ENCODE measurements at regions not wholly inside any gene's neighbourhood (a gene's known extent, or its start where the extent isn't known, plus 50 kb on each side); places are given as distances from the start of the nearest gene placed in this dataset.

DNA sequence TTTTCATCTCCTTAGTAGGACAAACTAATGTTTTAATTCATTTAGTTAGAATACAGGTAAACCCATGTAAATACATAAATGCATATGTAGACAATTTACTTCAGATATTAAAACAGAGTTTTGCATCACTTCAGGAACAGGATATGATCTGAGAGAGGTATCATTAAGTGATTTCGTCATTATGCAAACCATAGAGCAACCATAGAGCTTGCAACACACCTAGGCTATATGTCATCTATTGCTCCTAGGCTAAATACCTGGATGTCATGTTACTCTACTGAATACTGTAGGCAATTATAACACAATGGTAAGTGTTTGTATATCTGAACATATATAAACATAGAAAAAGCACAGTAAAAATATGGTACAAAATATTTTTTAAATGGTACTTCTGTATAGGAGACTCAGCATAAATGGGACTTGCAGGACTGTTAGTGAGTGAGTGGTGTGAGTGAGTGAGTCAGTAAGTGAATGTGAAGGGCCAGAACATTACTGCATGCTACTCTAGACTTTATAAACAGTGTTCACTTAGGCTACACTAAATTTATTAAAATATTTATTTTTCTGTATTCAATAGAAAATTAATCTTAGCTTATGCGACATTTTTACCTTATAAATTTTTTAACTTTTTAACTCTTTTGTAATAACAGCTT lies 1377.5 kb upstream of the CDH9 start:
- Histone ChIP-seq H3K9me3 (ENCODE audit: control insufficient read depth in 1 of 2, low read length in 2 of 2) (no peaks in the 10 kb centered on the region), H3K4me1 (ENCODE audit: control insufficient read depth in 1 of 2, insufficient read depth in 2 of 2, low read length in 2 of 2) (no peaks in the 10 kb centered on the region), H3K27ac (ENCODE audit: low read length) (no peak overlapping the region), H3K4me3 (ENCODE audit: low read depth in 1 of 2, low read length in 2 of 2) (no peak overlapping the region), H3K36me3 (ENCODE audit: control insufficient read depth in 1 of 2, insufficient read depth in 2 of 2, low read length in 2 of 2) (no peaks in the 10 kb centered on the region), H3K27me3 (ENCODE audit: low read depth, low read length) (no peaks in the 10 kb centered on the region)

DNA sequence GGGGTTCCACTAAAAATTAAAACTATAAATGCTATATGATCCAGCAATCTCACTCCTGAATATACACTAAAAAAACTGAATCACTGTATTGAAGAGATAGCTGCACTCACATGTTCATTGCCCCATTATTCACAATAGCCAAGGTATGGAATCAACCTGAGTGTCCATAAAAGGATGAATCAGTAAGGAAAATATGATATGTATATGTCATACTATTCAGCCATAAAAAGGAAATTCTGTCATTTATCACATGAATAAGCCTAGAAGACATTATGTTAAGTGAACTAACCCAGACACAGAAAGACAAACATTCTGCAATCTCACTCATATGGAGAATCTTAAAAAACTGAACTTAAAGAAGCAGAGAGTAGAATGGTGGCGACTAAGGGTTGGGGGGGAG lies 1376.2 kb upstream of the CDH9 start:
- Histone ChIP-seq H3K36me3 (ENCODE audit: control insufficient read depth in 1 of 2, insufficient read depth in 2 of 2, low read length in 2 of 2) (no peaks in the 10 kb centered on the region), H3K9me3 (ENCODE audit: control insufficient read depth in 1 of 2, low read length in 2 of 2) (no peaks in the 10 kb centered on the region), H3K27me3 (ENCODE audit: low read depth, low read length) (no peaks in the 10 kb centered on the region), H3K27ac (ENCODE audit: low read length) (no peak overlapping the region), H3K4me1 (ENCODE audit: control insufficient read depth in 1 of 2, insufficient read depth in 2 of 2, low read length in 2 of 2) (no peaks in the 10 kb centered on the region), H3K4me3 (ENCODE audit: low read depth in 1 of 2, low read length in 2 of 2) (no peak overlapping the region)

DNA sequence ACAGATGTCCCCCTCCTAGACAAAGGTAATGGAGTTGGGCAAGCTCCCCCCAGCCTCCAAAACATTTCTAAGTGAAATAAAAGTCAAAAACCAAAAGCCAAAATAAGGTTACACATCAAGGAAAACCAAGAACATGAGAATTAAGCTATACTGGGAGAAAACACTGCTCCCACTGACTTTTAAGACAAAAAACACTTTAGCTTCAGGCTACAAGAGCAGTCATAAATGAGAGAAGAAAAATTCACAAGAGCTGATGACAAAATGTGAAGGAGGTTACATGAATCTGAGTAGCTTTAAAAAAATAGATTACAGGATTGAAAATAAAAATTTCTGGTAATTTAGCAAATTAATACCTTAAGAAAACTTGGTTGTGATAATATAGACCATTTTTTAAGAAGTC lies 1370.3 kb upstream of the CDH9 start:
- Histone ChIP-seq H3K27me3 (ENCODE audit: low read depth, low read length) (no peaks in the 10 kb centered on the region), H3K27ac (ENCODE audit: low read length) (no peak overlapping the region), H3K4me3 (ENCODE audit: low read depth in 1 of 2, low read length in 2 of 2) (no peak overlapping the region), H3K9me3 (ENCODE audit: control insufficient read depth in 1 of 2, low read length in 2 of 2) (peaks cover 0 to 4% of the 10 kb centered on the region in 2 donors), H3K36me3 (ENCODE audit: control insufficient read depth in 1 of 2, insufficient read depth in 2 of 2, low read length in 2 of 2) (no peaks in the 10 kb centered on the region), H3K4me1 (ENCODE audit: control insufficient read depth in 1 of 2, insufficient read depth in 2 of 2, low read length in 2 of 2) (no peaks in the 10 kb centered on the region)

DNA sequence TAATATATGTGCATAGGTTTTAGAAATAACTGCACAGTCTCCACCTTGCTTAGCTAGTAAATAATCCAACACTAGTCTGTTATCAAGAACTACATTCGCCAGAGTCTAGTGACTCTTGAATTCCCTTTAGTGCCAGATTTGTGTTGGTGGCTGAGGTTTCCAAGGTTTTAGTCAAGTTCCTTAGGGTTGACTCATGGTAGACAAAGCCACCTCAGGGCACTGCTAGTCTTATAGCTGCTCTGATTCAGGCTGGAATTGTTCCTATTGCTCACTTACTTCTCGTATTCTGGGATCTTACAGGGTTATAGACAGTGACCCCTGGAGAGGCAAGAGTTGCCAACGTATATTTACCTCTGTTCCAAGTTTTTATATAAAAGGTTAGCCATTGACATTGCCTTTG lies 1369.8 kb upstream of the CDH9 start:
- Histone ChIP-seq H3K27ac (ENCODE audit: low read length) (no peak overlapping the region), H3K4me3 (ENCODE audit: low read depth in 1 of 2, low read length in 2 of 2) (no peak overlapping the region), H3K27me3 (ENCODE audit: low read depth, low read length) (no peaks in the 10 kb centered on the region), H3K9me3 (ENCODE audit: control insufficient read depth in 1 of 2, low read length in 2 of 2) (peaks cover 0 to 4% of the 10 kb centered on the region in 2 donors), H3K4me1 (ENCODE audit: control insufficient read depth in 1 of 2, insufficient read depth in 2 of 2, low read length in 2 of 2) (no peaks in the 10 kb centered on the region), H3K36me3 (ENCODE audit: control insufficient read depth in 1 of 2, insufficient read depth in 2 of 2, low read length in 2 of 2) (no peaks in the 10 kb centered on the region)

DNA sequence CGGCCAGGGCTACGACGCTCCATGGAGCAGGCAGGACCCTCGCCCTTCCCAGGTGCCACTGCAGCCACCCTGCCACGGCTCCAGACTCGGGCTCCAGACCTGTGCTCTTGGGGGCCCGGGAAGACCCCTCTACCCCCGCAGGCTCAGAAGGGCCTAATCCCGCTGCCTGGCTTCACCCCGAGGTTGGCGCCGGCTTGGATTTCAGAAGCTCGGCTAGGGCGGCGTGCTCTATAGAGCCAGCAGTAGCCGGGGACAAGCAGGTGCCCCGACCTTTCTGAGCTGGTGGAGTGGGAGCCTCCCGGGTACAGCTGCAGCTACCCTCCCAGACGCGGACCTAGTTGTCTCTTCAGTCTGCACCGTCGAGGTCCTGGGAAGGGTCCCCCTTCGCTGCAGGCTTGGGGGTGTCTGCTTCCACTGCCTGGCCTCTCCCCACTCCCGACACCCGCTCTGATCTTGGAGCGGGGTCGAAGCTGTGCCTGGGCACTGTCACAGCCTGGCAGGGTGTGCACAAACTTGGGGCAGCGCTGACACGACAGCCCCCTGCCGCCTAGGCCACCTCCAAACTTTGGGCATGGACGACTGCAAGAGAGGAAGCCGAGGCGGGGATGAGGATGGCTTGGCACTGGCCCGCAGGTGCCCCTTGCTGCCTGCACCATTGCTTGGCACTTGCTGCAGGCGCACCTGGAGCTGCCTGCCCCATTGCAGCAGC lies 1366.1 kb upstream of the CDH9 start:
- no peaks in the 10 kb centered on the region for H3K4me1 ChIP-seq (ENCODE audit: control insufficient read depth in 1 of 2, insufficient read depth in 2 of 2, low read length in 2 of 2)
- no peaks in the 10 kb centered on the region for H3K27me3 ChIP-seq (ENCODE audit: low read depth, low read length)
- H3K36me3 ChIP-seq (ENCODE audit: control insufficient read depth in 1 of 2, insufficient read depth in 2 of 2, low read length in 2 of 2): no peaks in the 10 kb centered on the region
- no peak overlapping the region for H3K4me3 ChIP-seq (ENCODE audit: low read depth in 1 of 2, low read length in 2 of 2)
- H3K9me3 ChIP-seq (ENCODE audit: control insufficient read depth in 1 of 2, low read length in 2 of 2): peaks cover 0 to 4% of the 10 kb centered on the region in 2 donors
- no peak overlapping the region for H3K27ac ChIP-seq (ENCODE audit: low read length)

DNA sequence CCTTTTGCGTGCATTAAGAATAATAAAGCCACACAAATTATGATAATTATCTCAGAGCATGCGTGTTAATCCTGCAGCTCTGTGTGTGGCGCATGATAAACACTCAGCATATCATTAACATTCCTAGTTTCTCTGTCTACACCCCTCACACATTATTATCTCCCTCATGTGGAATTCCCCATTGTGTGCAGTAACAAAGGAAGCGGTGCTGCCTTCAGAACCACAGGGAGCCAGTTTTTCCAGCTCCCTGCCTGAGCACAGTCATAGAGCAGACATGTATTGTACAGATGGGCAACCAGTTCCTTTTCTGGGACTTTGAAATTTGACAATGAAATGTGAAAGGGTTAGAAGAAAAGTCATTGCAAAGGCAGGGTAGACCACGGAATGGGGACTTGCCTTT lies 1365.5 kb upstream of the CDH9 start:
- Histone ChIP-seq H3K9me3 (ENCODE audit: control insufficient read depth in 1 of 2, low read length in 2 of 2) (peaks cover 0 to 4% of the 10 kb centered on the region in 2 donors), H3K36me3 (ENCODE audit: control insufficient read depth in 1 of 2, insufficient read depth in 2 of 2, low read length in 2 of 2) (no peaks in the 10 kb centered on the region), H3K27ac (ENCODE audit: low read length) (no peak overlapping the region), H3K27me3 (ENCODE audit: low read depth, low read length) (no peaks in the 10 kb centered on the region), H3K4me1 (ENCODE audit: control insufficient read depth in 1 of 2, insufficient read depth in 2 of 2, low read length in 2 of 2) (no peaks in the 10 kb centered on the region), H3K4me3 (ENCODE audit: low read depth in 1 of 2, low read length in 2 of 2) (no peak overlapping the region)

DNA sequence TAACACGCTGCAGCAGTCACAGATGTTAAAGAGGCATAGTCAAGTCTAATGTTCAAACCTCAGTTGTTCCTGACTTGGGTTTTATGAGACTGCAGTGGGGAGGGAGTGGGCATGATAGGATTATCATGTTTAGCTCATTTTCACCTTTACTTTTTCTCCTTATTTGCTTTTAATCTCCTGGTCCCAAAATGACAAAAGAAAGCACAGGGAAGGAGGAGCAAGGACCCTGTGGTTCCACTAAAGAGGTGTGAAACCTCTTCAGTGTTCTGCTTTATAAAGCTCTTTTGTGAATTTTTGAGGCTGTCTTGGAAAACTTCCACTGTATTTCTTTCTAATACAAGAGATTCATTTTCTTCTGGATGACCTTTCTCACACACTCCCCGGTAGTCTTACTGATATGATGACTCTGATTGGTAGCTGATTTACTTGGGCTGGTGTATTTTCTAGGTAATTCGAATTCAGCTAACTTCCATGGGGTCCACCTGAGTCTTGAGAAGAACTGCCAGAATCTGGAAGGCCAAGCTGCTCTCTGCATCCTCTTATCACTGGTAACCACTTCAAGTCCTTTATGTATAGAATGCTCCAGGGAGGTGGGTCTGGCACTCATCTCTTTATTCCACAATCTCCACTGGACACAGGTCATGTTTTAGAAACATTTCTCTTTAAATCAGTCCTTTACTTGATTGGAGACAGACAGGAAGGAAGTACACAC lies 1364.4 kb upstream of the CDH9 start:
- Histone ChIP-seq H3K27me3 (ENCODE audit: low read depth, low read length) (no peaks in the 10 kb centered on the region), H3K9me3 (ENCODE audit: control insufficient read depth in 1 of 2, low read length in 2 of 2) (peaks cover 0 to 4% of the 10 kb centered on the region in 2 donors), H3K27ac (ENCODE audit: low read length) (no peak overlapping the region), H3K36me3 (ENCODE audit: control insufficient read depth in 1 of 2, insufficient read depth in 2 of 2, low read length in 2 of 2) (no peaks in the 10 kb centered on the region), H3K4me1 (ENCODE audit: control insufficient read depth in 1 of 2, insufficient read depth in 2 of 2, low read length in 2 of 2) (no peaks in the 10 kb centered on the region), H3K4me3 (ENCODE audit: low read depth in 1 of 2, low read length in 2 of 2) (no peak overlapping the region)

DNA sequence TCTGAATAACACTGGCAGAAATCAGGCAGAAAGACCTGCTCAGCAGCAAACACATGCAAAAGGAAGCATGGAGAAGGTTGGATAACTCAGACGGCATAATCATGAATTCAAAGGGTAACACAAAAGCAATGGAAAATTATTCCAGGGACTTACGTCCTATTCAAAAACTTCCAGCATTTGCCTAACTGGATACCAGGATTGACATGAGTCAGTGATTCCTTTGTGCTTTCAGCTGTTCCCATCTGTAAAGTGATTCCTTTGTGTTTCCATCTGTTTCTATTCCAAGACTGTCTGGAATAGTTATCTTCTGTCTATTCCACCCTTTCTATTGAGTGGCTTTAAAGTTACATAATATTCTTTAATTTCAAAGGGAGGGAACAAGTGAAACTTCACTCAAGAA lies 1361.7 kb upstream of the CDH9 start:
- Histone ChIP-seq H3K9me3 (ENCODE audit: control insufficient read depth in 1 of 2, low read length in 2 of 2) (peaks cover 0 to 4% of the 10 kb centered on the region in 2 donors), H3K4me3 (ENCODE audit: low read depth in 1 of 2, low read length in 2 of 2) (no peak overlapping the region), H3K27me3 (ENCODE audit: low read depth, low read length) (no peaks in the 10 kb centered on the region), H3K36me3 (ENCODE audit: control insufficient read depth in 1 of 2, insufficient read depth in 2 of 2, low read length in 2 of 2) (no peaks in the 10 kb centered on the region), H3K4me1 (ENCODE audit: control insufficient read depth in 1 of 2, insufficient read depth in 2 of 2, low read length in 2 of 2) (no peaks in the 10 kb centered on the region), H3K27ac (ENCODE audit: low read length) (no peak overlapping the region)

DNA sequence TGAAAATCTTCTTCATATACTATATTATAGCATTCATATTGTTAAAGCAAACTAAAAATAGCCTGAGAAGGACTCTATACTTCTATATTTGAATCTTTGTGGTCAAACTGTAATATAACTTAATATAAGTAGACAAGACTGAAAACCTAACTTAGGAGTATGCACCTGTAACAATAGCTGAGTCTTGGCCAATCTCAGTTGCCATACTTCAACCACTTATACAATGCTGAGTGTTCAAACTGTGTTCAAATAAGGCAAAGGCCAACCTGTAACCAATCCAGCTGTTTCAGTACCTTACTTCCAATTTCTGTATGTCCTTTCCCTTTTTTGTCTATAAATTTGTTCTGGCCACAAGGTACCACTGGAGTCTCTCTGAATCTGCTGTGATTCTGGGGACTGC lies 1360.8 kb upstream of the CDH9 start:
- Histone ChIP-seq H3K27ac (ENCODE audit: low read length) (no peak overlapping the region), H3K9me3 (ENCODE audit: control insufficient read depth in 1 of 2, low read length in 2 of 2) (no peaks in the 10 kb centered on the region), H3K4me1 (ENCODE audit: control insufficient read depth in 1 of 2, insufficient read depth in 2 of 2, low read length in 2 of 2) (no peaks in the 10 kb centered on the region), H3K27me3 (ENCODE audit: low read depth, low read length) (no peaks in the 10 kb centered on the region), H3K4me3 (ENCODE audit: low read depth in 1 of 2, low read length in 2 of 2) (no peak overlapping the region), H3K36me3 (ENCODE audit: control insufficient read depth in 1 of 2, insufficient read depth in 2 of 2, low read length in 2 of 2) (no peaks in the 10 kb centered on the region)

DNA sequence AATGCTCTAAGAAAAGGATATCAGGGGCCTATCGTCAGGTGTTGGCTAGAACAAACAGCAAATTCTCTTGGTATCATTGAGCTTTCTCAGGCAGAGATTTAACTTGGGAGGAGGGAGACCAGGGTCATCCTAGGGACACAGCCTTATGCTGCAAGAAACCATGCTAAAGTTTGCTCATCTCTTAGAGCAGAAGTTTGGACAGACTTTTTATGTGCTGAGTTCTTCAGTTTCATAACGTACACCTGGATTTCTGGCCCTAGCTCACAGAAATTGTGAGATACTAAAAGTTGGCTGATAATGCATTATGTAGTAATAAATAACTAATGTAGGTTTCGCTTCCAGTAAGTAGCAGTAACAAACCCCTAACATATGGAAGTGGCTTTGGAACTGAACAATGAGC lies 1359.8 kb upstream of the CDH9 start:
- no peaks in the 10 kb centered on the region for H3K4me1 ChIP-seq (ENCODE audit: control insufficient read depth in 1 of 2, insufficient read depth in 2 of 2, low read length in 2 of 2)
- H3K9me3 ChIP-seq (ENCODE audit: control insufficient read depth in 1 of 2, low read length in 2 of 2): no peaks in the 10 kb centered on the region
- H3K27ac ChIP-seq (ENCODE audit: low read length): no peak overlapping the region
- no peaks in the 10 kb centered on the region for H3K27me3 ChIP-seq (ENCODE audit: low read depth, low read length)
- no peaks in the 10 kb centered on the region for H3K36me3 ChIP-seq (ENCODE audit: control insufficient read depth in 1 of 2, insufficient read depth in 2 of 2, low read length in 2 of 2)
- H3K4me3 ChIP-seq (ENCODE audit: low read depth in 1 of 2, low read length in 2 of 2): no peak overlapping the region

DNA sequence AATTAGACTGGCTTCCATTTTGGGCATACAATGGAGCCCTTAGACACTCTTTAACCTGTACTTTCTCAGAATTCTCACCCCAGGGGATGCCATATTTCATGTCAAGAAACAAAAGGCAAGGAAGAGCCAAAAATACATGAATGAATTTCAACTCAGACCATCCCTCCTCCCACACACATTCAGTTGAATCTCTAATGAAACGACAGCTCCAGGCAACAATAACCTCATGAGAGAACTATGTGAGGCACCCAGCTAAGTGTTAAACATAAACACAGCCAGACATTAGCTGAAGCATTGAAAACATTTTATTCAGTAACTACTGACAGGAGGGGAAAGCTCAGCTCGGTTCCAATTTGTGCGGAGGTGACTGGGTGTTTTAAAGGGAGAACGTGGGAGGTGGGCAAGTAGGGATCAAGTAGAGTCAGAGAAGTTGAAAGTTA lies 1359.1 kb upstream of the CDH9 start:
- Histone ChIP-seq H3K4me3 (ENCODE audit: low read depth in 1 of 2, low read length in 2 of 2) (no peak overlapping the region), H3K9me3 (ENCODE audit: control insufficient read depth in 1 of 2, low read length in 2 of 2) (no peaks in the 10 kb centered on the region), H3K27ac (ENCODE audit: low read length) (no peak overlapping the region), H3K36me3 (ENCODE audit: control insufficient read depth in 1 of 2, insufficient read depth in 2 of 2, low read length in 2 of 2) (no peaks in the 10 kb centered on the region), H3K27me3 (ENCODE audit: low read depth, low read length) (no peaks in the 10 kb centered on the region), H3K4me1 (ENCODE audit: control insufficient read depth in 1 of 2, insufficient read depth in 2 of 2, low read length in 2 of 2) (no peaks in the 10 kb centered on the region)

All from muscle layer of duodenum (tissue), 2 donors.